Fibroblast of lung (primary cell): ENCODE measurements at regions not wholly inside any gene's neighbourhood (a gene's known extent, or its start where the extent isn't known, plus 50 kb on each side); places are given as distances from the start of the nearest gene placed in this dataset.

Source experiments
- EZH2 ChIP-seq: IDR thresholded peaks from 2 replicates; pipeline ENCODE4 v1.5.1; 2012; ENCODE audit warnings: low read length, control low read depth, mild to moderate bottlenecking; ENCODE audit errors: missing control alignments
- TF ChIP-seq, protein P1 (sequence below), 2 donors: IDR thresholded peaks in 1 of 2; conservative IDR thresholded peaks in 1 of 2; 1 replicate in 1 of 2; 2 replicates in 1 of 2; pipeline ENCODE4 v1.5.1; 2011 to 2012; ENCODE audit warnings: low read length in 2 of 2, control low read depth in 1 of 2, inconsistent platforms in 1 of 2, low read depth in 1 of 2, mild to moderate bottlenecking in 1 of 2

DNA sequence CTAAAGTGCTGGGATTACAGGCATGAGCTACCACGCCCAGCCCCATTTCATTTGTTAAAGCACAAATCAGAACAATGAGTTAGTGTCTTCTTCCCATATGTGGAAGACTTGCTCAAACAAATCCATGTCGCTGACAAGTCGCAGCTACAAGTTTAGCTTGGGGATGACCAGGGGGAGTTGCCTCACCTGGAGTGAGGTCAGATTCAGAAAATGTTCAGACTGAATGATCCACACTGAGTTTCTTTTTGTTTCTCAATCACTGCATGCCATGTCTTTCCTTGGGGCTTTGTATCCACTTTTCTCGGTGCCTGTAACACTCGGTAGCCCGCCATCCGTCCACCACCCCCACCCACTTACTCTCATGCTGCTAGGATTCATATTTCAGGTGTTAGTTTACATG, 437.3 kb upstream of the DYNLRB2 start:
- TF ChIP-seq, protein P1, sequence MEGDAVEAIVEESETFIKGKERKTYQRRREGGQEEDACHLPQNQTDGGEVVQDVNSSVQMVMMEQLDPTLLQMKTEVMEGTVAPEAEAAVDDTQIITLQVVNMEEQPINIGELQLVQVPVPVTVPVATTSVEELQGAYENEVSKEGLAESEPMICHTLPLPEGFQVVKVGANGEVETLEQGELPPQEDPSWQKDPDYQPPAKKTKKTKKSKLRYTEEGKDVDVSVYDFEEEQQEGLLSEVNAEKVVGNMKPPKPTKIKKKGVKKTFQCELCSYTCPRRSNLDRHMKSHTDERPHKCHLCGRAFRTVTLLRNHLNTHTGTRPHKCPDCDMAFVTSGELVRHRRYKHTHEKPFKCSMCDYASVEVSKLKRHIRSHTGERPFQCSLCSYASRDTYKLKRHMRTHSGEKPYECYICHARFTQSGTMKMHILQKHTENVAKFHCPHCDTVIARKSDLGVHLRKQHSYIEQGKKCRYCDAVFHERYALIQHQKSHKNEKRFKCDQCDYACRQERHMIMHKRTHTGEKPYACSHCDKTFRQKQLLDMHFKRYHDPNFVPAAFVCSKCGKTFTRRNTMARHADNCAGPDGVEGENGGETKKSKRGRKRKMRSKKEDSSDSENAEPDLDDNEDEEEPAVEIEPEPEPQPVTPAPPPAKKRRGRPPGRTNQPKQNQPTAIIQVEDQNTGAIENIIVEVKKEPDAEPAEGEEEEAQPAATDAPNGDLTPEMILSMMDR (conservative IDR thresholded peaks at IDR 0.05 in 1 of 2, IDR thresholded peaks at IDR 0.05 in 1 of 2; ENCODE audit: low read depth in 1 of 2, low read length in 2 of 2) = no peak
- no peak for TF ChIP-seq EZH2
